ENCODE measurements at regions not wholly inside any gene's neighbourhood (a gene's known extent, or its start where the extent isn't known, plus 50 kb on each side); places are given as distances from the start of the nearest gene placed in this dataset.

- Histone ChIP-seq H3K27me3 (ENCODE audit: insufficient read depth, low read length) (no peaks in the 10 kb centered on the region), H3K79me2 (ENCODE audit: control insufficient read depth, insufficient read depth, low read length, unreplicated experiment) (no peaks in the 10 kb centered on the region), H3K27ac (ENCODE audit: low read depth, low read length) (no peak overlapping the region), H2AFZ (ENCODE audit: low read length, unreplicated experiment) (no peak overlapping the region), H3K4me3 (ENCODE audit: low read depth, low read length) (no peak overlapping the region), H3K36me3 (ENCODE audit: insufficient read depth, low read length) (no peaks in the 10 kb centered on the region), H3K4me1 (ENCODE audit: control insufficient read depth, insufficient read depth, low read length, unreplicated experiment) (no peaks in the 10 kb centered on the region)
Measured at GRCh38 chr11:11044137-11044855, 186.4 kb upstream of the ZBED5 start.

DNA sequence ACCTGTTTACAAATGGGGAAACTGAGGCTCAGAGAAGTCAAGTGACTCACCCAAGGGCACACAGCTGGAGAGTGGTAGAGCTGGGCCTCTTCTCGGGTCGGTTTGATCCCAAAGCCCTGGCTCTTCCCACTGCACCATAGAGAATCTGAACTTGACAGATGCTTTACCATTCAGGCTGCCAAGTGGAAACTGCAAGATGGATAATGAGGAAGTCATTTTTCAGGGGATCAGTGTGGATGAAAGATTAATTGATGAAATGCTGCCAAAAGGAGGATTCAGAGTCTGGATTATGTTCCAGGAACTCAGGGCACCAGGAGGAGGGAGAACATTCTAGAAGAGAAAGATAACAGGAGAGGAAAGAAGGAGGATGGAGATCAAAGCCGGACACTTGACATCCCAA lies 185.9 kb upstream of the ZBED5 start:
- no peaks in the 10 kb centered on the region for H3K79me2 ChIP-seq (ENCODE audit: control insufficient read depth, insufficient read depth, low read length, unreplicated experiment)
- no peaks in the 10 kb centered on the region for H3K27me3 ChIP-seq (ENCODE audit: insufficient read depth, low read length)
- no peaks in the 10 kb centered on the region for H3K36me3 ChIP-seq (ENCODE audit: insufficient read depth, low read length)
- H3K4me1 ChIP-seq (ENCODE audit: control insufficient read depth, insufficient read depth, low read length, unreplicated experiment) = no peaks in the 10 kb centered on the region
- no peak overlapping the region for H3K27ac ChIP-seq (ENCODE audit: low read depth, low read length)
- no peak overlapping the region for H2AFZ ChIP-seq (ENCODE audit: low read length, unreplicated experiment)
- no peak overlapping the region for H3K4me3 ChIP-seq (ENCODE audit: low read depth, low read length)

GRCh38 chr11:11039208-11039965 lies 181.5 kb upstream of the ZBED5 start:
- H3K36me3 ChIP-seq (ENCODE audit: insufficient read depth, low read length) = no peaks in the 10 kb centered on the region
- peaks cover 3% of the 10 kb centered on the region; the same call in 1 of the 2 replicates for H3K27me3 ChIP-seq (ENCODE audit: insufficient read depth, low read length)
- H3K27ac ChIP-seq (ENCODE audit: low read depth, low read length) = no peak overlapping the region
- H3K4me3 ChIP-seq (ENCODE audit: low read depth, low read length) = no peak overlapping the region
- no peak overlapping the region for H2AFZ ChIP-seq (ENCODE audit: low read length, unreplicated experiment)
- H3K79me2 ChIP-seq (ENCODE audit: control insufficient read depth, insufficient read depth, low read length, unreplicated experiment) = no peaks in the 10 kb centered on the region
- H3K4me1 ChIP-seq (ENCODE audit: control insufficient read depth, insufficient read depth, low read length, unreplicated experiment) = no peaks in the 10 kb centered on the region

DNA sequence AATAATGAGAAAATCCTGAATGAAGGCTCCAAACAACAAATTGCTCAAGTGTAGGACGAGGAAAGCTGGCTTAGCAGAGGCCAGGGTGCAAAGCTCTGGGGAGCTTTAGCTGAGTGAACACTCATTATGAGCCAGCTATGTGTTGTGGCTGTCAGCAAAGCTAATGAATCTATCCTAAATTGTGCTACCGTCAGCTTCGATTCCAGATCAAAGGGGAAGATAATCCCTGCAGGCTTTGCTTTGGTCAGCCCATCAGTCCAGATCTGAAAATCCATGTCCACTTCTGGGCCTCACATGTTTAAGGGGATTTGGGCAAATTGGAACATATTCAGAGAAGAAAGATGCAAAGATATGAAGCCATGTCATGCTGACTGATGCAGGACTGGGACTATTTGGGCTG lies 180.9 kb upstream of the ZBED5 start:
- no peaks in the 10 kb centered on the region for H3K36me3 ChIP-seq (ENCODE audit: insufficient read depth, low read length)
- H3K4me3 ChIP-seq (ENCODE audit: low read depth, low read length) = no peak overlapping the region
- H3K27ac ChIP-seq (ENCODE audit: low read depth, low read length) = no peak overlapping the region
- H3K4me1 ChIP-seq (ENCODE audit: control insufficient read depth, insufficient read depth, low read length, unreplicated experiment) = no peaks in the 10 kb centered on the region
- H3K27me3 ChIP-seq (ENCODE audit: insufficient read depth, low read length) = peaks cover 3% of the 10 kb centered on the region; the same call in 1 of the 2 replicates
- no peak overlapping the region for H2AFZ ChIP-seq (ENCODE audit: low read length, unreplicated experiment)
- no peaks in the 10 kb centered on the region for H3K79me2 ChIP-seq (ENCODE audit: control insufficient read depth, insufficient read depth, low read length, unreplicated experiment)

DNA sequence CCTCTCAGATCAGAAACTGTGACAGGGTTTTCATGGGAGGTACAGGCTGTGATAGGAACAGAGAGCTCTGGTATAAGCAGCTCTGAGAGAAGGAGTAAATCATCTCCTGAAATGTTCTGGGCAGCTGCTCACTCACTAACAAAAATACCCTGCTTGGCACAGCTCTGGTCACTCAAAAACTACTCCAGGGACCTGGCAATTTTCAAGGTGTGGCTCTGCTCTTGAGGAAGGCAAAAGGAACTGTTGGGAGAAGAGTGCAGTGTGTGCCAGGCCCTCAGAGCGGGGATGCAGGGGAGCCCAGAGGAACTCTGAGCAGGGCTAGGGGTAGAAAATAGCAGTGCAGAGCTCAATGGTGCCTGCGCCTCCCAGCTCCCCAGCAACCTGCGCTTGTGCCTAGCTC lies 180.5 kb upstream of the ZBED5 start:
- Histone ChIP-seq H3K79me2 (ENCODE audit: control insufficient read depth, insufficient read depth, low read length, unreplicated experiment) (no peaks in the 10 kb centered on the region), H2AFZ (ENCODE audit: low read length, unreplicated experiment) (no peak overlapping the region), H3K27ac (ENCODE audit: low read depth, low read length) (no peak overlapping the region), H3K36me3 (ENCODE audit: insufficient read depth, low read length) (no peaks in the 10 kb centered on the region), H3K4me1 (ENCODE audit: control insufficient read depth, insufficient read depth, low read length, unreplicated experiment) (no peaks in the 10 kb centered on the region), H3K4me3 (ENCODE audit: low read depth, low read length) (no peak overlapping the region), H3K27me3 (ENCODE audit: insufficient read depth, low read length) (peaks cover 3% of the 10 kb centered on the region; the same call in 1 of the 2 replicates)

GRCh38 chr11:11036848-11037732 lies 179.2 kb upstream of the ZBED5 start:
- H3K27ac ChIP-seq (ENCODE audit: low read depth, low read length) = no peak overlapping the region
- H3K4me1 ChIP-seq (ENCODE audit: control insufficient read depth, insufficient read depth, low read length, unreplicated experiment) = no peaks in the 10 kb centered on the region
- H3K36me3 ChIP-seq (ENCODE audit: insufficient read depth, low read length) = no peaks in the 10 kb centered on the region
- peaks cover 3% of the 10 kb centered on the region; the same call in 1 of the 2 replicates for H3K27me3 ChIP-seq (ENCODE audit: insufficient read depth, low read length)
- no peak overlapping the region for H2AFZ ChIP-seq (ENCODE audit: low read length, unreplicated experiment)
- H3K4me3 ChIP-seq (ENCODE audit: low read depth, low read length) = no peak overlapping the region
- no peaks in the 10 kb centered on the region for H3K79me2 ChIP-seq (ENCODE audit: control insufficient read depth, insufficient read depth, low read length, unreplicated experiment)

- Histone ChIP-seq H3K27ac (ENCODE audit: low read depth, low read length) (no peak overlapping the region), H3K4me1 (ENCODE audit: control insufficient read depth, insufficient read depth, low read length, unreplicated experiment) (no peaks in the 10 kb centered on the region), H3K27me3 (ENCODE audit: insufficient read depth, low read length) (peaks cover 3% of the 10 kb centered on the region; the same call in 1 of the 2 replicates), H3K79me2 (ENCODE audit: control insufficient read depth, insufficient read depth, low read length, unreplicated experiment) (no peaks in the 10 kb centered on the region), H3K36me3 (ENCODE audit: insufficient read depth, low read length) (no peaks in the 10 kb centered on the region), H3K4me3 (ENCODE audit: low read depth, low read length) (no peak overlapping the region), H2AFZ (ENCODE audit: low read length, unreplicated experiment) (no peak overlapping the region)
Measured at GRCh38 chr11:11036185-11036847, 178.5 kb upstream of the ZBED5 start.

GRCh38 chr11:11035331-11035730 lies 177.5 kb upstream of the ZBED5 start:
- H2AFZ ChIP-seq (ENCODE audit: low read length, unreplicated experiment) = no peak overlapping the region
- no peak overlapping the region for H3K27ac ChIP-seq (ENCODE audit: low read depth, low read length)
- H3K79me2 ChIP-seq (ENCODE audit: control insufficient read depth, insufficient read depth, low read length, unreplicated experiment) = no peaks in the 10 kb centered on the region
- H3K36me3 ChIP-seq (ENCODE audit: insufficient read depth, low read length) = no peaks in the 10 kb centered on the region
- H3K27me3 ChIP-seq (ENCODE audit: insufficient read depth, low read length) = peaks cover 3% of the 10 kb centered on the region; the same call in 1 of the 2 replicates
- H3K4me1 ChIP-seq (ENCODE audit: control insufficient read depth, insufficient read depth, low read length, unreplicated experiment) = no peaks in the 10 kb centered on the region
- no peak overlapping the region for H3K4me3 ChIP-seq (ENCODE audit: low read depth, low read length)

DNA sequence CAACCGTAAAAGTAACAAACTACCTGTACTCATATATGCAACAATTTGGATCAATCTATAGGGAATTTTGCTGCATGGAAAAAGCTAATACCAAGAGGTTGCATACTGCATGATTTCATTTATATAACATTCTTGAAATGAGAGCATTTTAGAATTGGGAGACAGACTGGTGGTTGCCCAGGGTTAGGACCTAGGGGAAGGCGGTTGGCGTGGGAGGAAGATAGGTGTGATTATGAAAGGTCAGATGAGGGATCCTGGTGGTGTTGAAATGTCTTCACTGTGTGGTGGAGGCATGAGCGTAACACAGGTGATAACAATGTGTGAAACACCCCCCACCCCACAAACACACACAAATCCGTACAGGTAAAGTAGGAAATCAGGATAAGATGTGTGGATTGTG lies 176.6 kb upstream of the ZBED5 start:
- Histone ChIP-seq H3K27ac (ENCODE audit: low read depth, low read length) (no peak overlapping the region), H3K79me2 (ENCODE audit: control insufficient read depth, insufficient read depth, low read length, unreplicated experiment) (no peaks in the 10 kb centered on the region), H2AFZ (ENCODE audit: low read length, unreplicated experiment) (no peak overlapping the region), H3K36me3 (ENCODE audit: insufficient read depth, low read length) (no peaks in the 10 kb centered on the region), H3K4me1 (ENCODE audit: control insufficient read depth, insufficient read depth, low read length, unreplicated experiment) (no peaks in the 10 kb centered on the region), H3K4me3 (ENCODE audit: low read depth, low read length) (no peak overlapping the region), H3K27me3 (ENCODE audit: insufficient read depth, low read length) (peaks cover 3% of the 10 kb centered on the region; the same call in 1 of the 2 replicates)

DNA sequence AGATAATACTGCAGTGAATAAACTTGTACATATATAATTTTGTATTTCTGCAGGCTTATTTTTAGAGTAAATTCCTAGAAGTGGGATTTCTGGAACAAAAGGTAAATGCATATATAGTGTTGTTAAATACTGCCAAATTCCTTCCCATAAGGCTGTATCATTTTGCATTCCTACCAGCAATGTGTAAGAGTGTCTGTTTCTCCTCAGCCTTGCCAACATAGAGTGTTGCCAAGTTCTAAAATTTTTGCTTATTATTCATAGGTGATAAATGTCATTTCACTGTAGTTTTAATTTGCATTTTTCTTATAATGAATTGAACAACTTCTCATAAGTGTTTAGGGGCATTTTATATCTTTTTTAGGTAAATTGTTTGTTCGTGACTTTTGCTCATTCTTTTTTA lies 174.2 kb upstream of the ZBED5 start:
- Histone ChIP-seq H3K27ac (ENCODE audit: low read depth, low read length) (no peak overlapping the region), H3K79me2 (ENCODE audit: control insufficient read depth, insufficient read depth, low read length, unreplicated experiment) (no peaks in the 10 kb centered on the region), H3K4me1 (ENCODE audit: control insufficient read depth, insufficient read depth, low read length, unreplicated experiment) (peaks cover 10% of the 10 kb centered on the region), H3K27me3 (ENCODE audit: insufficient read depth, low read length) (peaks cover 3% of the 10 kb centered on the region; the same call in 1 of the 2 replicates), H2AFZ (ENCODE audit: low read length, unreplicated experiment) (no peak overlapping the region), H3K36me3 (ENCODE audit: insufficient read depth, low read length) (no peaks in the 10 kb centered on the region), H3K4me3 (ENCODE audit: low read depth, low read length) (no peak overlapping the region)

Measured in ACC112 (cell line).